ENCODE measurements at regions not wholly inside any gene's neighbourhood (a gene's known extent, or its start where the extent isn't known, plus 50 kb on each side); places are given as distances from the start of the nearest gene placed in this dataset.
"Not testable (repeated sequence)": the region's sequence is repeated elsewhere in the genome, so short reads cannot be mapped to it uniquely, and the experiment has no call there.

DNA sequence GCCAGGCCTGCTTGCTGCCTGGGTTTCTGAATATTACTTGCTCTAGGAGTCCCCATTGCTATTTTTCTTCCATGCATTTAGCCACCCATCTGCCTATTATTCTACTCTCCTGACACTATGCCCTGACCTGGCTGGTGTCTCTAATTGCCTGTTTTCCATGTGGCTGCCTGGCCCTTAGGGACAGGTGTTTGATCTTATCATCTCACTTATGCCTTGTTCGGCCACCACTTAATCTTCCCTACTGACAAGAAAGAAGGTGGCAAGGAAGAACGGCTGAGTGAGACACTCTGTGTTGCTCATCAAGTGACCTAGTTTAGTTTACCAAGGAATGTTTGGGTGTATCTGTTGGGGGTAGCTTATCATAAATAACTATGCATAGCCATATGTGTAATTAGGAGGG lies 50.4 kb upstream of the RAPH1 start:
- peak in 1 of 2 experiments; percentile 13 for DNase-seq

DNA sequence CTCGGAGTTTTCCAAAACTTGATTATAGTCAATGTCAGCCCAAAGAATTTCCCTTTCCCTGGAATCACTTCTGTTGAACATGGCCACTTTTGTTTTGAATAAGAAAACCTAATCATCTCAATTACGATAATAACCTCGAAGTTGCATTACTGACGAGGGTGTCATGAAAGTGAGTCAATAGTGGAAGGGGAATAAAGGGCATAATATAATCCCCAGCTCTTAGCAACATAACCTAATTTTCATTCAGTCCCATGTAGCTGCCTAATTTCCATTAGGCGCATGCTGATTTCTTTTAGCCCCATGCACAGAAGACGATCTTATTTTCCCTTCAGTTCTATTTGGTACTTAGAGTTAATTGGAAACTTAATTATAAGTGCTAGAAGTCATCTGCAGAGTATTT lies 51.1 kb upstream of the RAPH1 start:
- DNase-seq: no peak

DNA sequence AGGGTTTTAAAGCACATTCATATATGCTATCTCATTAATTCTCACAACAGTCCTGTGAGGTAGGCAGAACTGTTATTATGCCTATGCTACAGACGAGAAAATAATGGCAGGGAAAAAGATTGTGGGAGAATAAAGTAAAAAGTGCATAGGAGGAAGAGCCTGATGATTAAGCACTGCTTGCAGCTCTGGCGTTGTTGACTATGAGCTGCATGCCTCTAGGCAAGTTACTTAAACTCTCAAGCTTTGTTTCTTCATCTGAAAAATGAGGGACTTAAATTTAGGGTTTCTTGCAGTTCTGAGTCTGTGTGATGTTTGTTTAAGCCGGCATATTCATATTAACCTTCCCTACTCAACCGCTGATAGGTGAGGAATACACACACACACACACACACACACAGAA lies 51.6 kb upstream of the RAPH1 start:
- no peak for DNase-seq

DNA sequence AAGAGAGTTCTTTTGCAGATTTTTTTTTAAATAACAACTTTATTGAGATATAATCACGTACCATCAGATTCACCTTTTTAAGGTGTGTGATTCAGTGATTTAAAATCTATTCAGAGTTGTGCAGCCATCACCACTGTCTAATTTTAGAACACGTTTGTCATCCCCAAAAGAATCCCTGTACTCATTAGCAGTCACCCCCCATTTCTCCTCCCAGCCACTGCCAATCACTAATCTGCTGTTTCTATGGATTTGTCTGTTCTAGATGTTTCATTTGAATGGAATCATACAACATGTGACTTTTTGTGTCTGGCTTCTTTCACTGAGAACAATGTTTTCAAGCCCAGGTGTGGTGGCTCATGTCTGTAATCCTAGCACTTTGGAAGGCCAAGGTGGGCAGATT lies 55.4 kb upstream of the RAPH1 start:
- no peak for DNase-seq

DNA sequence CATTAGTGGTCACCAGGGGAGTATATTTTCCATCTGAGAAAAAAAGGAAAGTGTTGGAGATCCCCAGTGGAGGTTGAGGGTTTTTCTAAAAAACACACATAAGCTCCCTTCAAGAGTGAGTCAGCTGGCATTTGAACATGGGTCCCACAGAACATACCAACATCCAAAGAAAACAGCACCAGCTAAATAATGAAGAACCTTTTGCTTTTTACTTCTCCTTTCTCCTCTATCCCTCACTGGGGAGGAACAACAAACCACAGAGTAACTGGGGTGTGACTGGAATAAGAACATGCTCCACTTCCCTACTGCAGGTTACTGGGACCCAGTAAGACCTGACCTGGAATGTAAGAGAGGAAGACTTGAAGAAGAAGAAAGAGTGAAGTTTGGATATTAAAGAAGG lies 56.5 kb upstream of the RAPH1 start:
- no peak for DNase-seq

DNA sequence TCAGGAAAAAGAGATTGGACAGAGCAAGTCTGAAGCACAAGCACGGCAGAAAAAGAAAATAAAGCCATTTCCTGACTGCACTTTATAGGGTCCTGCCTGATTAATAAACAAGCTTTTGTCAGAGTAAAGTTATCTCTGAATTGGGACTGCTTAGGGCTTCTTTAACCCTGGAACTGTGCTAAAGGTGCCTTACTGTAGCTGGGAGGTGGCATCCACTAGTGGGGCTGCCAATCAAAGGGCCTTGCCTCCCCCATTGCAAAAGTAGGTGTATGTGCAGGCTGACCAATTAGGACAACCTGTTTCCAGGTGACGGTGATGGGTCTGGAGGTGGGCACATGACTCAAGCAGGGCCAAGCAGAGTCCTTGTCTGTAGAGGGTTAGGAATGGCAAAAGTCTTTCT lies 57.4 kb upstream of the RAPH1 start:
- DNase-seq: no peak

DNA sequence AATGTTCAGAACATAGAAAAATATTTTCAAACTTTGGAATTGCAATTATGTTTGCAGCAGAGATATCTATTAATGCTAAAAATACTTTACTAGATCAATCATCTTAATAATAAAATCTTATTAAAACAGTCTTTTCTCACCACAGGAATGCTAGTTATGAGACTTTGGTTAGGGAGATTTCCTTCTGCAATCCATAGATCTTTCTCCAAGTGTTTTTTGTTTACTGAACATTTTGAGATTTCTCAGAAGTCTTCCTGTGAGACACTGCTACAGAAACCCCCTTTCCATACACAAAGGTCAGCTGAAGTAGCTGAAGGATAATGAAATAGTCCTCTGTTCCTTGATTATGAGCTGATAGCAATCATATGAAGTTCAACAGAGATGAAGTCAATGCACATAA lies 59.4 kb upstream of the RAPH1 start:
- DNase-seq: no peak

DNA sequence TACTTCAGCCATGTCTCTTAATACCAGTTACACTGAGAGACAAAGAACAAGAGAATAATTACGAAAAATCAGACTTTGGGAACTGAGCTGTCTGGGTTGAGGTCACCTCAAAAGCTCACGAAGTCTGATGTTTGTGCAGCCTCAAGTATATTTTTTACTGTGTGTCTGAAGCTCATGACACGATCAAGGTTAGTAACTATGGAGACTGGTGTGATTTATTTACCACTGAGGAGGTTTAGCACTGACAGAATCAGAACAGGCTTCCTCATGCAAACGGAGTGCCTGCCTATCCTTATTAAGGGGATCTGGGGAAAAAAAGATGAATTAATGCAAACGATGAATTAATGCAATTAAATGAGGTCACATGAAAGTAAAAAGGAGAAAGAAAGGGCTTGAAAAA lies 61.1 kb upstream of the RAPH1 start:
- no peak for DNase-seq

DNA sequence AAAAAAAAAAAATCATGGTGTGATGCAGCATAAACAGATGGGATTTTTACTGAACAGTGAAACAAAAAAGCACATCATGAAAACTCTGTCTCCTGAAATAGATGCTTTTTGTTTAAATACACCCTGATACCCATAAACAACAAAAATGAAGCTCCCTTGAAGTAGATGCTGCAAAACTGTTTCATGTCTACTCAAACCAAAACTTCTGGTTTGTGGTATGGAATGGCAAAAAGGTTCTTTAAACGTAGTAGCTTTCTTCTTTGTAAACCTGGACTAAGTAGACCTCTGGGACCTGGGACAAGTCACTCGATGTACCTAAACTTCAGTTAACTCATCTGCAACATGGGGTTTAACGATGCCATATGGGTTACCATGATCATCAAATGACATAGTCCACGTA lies 64.4 kb upstream of the RAPH1 start:
- no peak for DNase-seq

DNA sequence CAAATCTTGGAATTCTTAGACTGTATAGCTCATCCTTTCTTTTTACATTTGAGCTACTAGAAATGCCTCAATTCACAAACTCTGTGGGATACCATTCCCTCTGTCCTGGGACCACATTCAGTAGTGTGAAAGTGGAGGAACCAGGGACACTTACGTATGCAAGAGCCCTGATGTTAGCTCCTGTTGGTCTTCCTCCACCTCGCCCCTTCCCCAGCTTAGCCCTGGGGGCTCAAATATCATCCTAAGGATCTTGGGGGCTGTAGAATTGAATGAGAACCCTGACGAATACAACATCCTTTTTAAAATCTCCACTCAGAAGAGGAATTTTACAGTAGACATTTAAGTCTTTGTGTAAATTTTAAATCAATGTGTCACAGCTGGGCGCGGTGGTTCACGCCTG lies 65.2 kb upstream of the RAPH1 start:
- no peak for DNase-seq

DNA sequence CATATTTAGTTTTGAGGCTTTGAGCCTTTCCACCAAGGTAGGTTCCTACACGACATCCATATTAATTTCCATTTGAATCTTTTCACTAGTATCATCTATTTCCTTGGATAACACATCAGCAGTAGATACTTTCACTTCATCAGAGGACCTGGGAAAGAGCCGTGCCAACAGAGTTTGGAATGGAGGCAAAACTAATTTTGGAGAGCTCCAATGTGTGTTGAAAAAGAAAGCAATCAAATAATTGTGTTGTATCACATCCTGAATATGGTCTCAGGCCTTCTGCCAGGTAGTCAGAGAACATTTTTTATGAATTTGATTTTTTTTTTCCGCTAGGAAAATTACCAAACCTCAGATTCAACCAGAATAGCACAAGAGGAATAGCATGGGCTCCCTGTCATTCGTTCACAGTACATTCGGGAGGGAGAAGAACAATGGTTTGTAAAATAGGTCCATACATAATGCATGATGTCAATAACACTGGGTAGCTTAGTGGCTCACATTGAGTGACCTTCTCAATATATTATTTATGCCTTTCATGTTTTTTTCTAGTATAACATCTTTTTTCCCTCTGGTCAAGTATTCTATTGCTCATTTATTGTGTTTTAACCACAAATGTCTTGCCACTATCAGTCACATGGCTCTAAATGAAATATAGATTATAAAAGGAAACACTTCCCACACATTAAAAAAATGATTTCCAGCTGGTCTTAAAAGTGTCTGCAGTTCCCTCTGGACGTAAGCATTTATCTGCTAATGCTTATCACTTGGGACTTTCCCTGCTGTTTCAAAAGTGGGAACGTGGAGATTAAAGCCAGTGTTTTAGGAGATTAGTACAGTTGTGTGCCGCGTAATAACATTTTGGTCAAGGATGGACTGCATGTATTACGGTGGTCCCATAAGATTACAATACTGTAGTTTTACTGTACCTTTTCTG lies 68.6 kb upstream of the RAPH1 start:
- no peak for DNase-seq

DNA sequence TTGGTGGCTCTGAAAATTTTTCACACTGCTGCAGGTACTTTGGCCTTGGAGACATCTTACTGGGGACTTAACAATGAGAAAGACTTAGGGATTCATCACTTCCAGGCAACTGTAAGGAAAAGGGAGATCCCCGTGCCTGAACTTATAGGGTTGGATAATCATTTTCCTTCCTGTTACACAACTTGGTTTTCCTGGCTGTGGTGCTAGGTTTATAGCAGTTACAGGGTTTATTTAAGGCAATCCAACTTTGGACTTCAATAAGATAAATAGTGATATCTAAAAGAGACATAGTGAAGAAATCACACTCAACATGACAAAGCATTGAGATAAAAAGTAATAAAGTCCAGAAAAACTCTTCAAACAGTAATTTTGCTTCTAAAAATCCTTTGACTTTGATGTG lies 70.2 kb upstream of the RAPH1 start:
- no peak for DNase-seq

DNA sequence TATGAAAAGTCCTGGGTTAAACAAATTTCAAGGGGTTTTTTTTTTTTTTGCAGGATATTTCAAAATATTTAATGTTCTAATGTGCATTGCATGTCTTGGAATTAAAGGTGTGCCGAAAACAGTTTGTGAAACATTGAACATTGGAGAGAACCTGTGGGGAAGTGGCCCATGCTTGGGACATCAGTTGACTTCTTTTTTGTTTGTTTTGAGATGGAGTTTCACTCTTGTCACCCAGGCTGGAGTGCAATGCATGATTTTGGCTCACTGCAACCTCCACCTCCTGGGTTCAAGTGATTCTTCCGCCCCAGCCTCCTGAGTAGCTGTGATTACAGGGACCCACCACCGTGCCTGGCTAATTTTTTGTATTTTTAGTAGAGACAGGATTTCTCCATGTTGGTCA lies 71.0 kb upstream of the RAPH1 start:
- no peak for DNase-seq

DNA sequence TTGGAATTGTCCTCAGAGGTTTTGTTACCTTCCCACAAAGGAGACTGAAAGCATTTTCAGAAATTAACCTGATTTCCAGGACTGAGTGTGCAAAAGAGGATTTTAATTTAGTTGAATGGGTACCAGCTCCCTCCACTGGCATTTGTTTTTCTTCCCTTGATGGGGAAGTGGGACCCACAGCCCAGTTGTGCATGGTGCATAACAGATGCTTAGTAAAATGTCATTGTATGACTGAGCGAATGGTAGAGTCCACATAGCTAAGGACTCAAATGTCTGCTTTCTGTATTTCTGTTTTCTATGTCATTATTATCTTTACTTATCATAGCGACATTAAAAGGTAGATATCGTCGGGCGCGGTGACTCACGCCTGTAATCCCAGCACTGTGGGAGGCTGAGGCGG lies 75.5 kb upstream of the RAPH1 start:
- DNase-seq: no peak

DNA sequence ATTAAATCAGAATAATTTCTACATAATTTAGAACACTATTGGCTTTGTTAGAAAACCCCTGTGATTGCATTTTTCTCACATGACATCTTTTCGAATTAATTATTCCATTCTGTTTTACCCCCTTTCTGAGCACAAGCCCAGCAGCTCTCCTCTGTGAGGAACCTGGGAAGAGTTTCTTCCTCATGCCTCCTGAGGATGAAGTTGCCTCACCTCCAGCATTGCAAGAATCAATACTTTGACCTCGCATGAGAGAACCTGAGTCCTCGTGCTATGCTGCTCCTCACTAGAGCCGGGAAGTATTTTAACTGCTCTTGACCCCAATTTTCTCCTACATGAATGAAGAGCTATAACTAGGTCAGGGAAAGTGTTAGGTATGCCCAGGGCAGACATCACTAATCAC lies 77.1 kb upstream of the RAPH1 start:
- no peak for DNase-seq

DNA sequence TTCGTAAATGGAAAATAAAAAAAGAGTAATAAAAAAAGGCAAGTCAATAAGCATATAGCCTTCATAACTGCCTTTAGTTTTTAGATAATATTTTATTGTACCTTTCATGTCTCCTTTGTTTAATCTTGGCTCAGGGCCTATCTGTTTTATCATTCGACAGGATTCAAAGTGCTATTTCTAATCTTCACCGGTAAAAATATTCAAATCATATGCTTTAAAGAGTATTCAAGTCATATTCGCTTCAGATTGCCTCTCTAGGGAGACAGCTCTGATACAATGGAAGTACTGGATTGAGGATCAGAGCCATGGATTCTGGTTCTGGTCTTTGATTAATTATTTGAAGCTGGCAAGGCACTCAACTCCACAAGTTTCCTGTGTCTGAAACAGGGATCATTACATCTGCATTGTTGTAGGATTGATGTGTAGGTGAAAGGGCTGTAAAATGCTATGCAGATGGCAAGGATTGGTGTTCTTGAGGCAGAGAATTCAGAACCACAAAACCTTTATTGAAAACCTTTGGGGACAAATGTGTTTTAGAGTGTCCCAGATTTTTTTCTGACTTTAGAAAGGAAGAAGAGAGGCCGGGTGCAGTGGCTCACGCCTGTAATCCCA lies 84.3 kb upstream of the RAPH1 start:
- DNase-seq: no peak

DNA sequence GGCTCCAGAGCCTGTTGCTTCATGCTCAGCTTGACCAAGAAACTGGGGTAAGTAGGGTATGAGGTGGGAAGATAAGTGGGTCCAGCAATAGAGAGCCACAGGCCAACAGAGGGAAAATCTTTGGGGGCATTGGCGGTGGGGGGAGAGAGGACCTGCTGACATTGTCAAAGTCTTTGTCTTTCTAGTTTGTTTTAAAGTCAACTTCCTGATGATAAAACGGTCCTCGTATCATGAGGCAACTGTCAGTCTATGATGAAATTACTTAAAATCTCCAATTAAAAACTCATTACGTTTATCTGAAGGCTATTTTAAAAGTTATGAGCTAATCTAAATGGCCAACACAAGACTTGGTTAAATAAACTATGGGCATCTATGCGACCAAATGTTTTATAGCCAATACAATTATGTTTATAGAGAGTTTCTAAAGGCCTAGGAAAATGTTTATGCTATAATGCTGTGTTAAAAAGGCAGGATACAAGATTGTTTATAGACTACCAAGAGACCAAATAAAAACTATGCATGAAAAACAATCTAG lies 84.4 kb upstream of the CD28 start:
- DNase-seq: no peak

DNA sequence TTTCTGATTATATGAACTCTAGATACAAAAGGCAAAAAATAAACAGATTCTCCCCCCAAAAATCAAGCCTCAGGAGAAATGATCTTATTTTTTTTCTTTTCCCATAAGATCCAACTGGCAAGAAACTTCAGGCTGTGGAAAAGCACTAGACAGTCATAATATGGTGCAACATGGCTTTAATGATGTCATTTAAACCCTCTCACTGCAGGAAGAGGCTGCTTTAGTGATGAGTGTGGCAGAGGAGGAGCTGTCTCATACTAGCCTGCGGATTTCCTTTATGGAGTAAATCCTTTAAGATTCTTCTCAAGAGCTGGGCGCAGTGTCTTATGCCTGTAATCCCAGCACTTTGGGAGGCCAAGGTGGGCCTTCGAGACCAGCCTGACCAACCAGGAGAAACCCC lies 83.3 kb upstream of the CD28 start:
- DNase-seq: no peak

DNA sequence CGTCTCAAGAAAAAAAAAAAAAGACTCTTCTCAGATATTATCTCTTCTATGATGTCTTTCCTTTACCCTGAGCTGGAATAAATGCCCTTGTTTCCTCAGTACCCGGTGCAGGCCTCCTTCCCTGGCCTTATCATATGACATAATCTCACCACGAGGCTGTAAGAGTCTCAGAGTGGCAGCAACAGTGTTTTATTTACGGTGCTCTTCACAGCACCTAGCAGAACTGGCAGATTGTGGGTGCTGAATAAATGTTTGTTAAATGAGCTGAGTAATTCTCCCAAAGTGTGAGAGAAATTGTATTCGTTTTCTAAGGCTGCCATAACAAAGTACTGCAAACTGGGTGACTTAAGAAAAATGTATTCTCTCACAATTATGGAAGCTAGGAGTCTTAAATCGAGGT lies 82.8 kb upstream of the CD28 start:
- no peak for DNase-seq

DNA sequence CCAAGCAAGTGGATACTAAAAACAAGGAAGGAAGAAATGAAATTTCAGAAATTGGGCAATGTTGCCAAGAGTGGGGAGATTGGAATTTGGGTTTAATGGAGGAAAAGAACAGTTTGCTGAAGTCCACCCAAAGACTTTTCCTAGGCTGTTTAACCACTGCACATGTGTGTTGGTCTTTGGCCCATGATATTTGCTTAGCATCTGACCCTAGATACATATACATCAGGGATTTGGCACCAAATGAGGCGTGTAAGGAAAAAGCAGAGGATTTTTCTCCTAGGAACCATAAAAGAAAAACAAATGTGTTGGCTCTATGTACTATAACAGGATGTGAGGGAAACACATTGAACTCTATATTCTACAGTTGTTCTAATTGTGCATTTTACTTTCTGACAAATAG lies 80.7 kb upstream of the CD28 start:
- no peak for DNase-seq

DNA sequence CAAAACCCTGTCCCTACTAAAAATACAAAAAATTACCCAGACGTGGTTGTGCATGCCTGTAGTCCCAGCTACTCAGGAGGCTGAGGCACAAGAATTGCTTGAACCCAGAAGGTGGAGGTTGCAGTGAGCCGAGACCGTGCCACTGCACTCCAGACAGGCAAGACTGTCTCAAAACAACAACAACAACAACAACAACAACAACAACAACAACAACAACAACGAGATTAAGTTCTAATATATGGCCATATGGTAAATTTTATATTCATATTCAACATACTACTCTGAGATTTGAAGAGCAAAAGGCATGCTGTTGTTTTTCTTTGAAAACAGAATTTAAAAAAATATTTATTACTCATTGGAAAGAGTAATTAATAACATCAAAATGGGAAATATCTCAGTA lies 80.2 kb upstream of the CD28 start:
- not testable (repeated sequence) for DNase-seq

DNA sequence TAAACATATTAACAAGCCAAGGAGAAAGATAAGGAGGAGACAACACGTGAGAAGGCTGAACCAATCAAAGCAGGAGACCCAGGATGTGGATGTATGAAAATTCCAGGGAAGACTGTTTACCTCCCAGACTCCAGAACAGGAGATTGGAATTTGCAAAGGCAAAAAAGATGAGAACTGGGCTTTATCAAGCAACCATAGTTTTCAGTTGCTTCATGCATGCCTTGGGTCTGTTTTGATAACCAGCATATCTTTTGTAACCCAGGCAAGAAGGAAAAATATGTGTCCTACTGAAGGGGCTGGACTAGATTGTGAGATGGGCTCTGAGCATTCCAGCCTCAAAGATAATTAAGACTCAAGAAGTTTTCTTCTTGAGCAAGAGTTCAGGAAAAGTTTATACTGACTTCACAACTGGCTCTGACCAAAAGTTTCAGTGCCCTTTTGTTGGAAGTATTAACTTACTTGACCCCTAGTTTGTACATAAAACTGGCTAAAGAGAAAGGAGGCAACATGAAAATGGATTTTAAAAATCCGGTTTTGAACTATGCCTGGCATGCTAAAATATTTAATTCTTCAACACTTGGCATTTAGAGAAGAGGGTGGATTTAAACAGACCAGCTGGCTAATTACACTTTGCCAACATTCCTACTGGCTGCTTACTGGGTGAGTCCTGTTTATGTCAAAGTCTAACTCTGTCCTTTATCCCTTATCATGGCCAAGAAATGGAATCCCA lies 79.3 kb upstream of the CD28 start:
- DNase-seq: no peak

DNA sequence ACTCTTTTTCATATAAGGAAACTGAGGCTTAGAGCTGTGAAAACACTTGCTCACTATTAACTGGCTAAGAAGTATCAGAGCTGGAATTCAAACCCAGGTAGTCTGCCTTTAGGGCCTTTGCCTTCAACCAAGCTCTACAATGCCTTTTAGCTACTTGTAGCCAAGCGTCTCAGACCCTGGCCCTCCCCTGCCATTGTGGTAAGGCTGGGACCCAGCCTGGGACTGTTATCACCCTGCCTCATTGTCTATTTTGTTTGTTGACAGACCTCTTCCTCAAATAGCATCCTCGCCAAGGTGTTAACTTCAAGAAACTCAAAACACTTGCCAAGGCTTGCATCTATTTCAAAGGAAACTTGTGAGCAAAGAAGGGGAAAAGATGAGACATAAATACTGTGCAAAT lies 76.7 kb upstream of the CD28 start:
- DNase-seq: no peak

Measured in SHP77 (cell line).